Neural progenitor cell (in vitro differentiated cells): ENCODE measurements at regions not wholly inside any gene's neighbourhood (a gene's known extent, or its start where the extent isn't known, plus 50 kb on each side); places are given as distances from the start of the nearest gene placed in this dataset.

ENCODE experiments used
- DNase-seq: peaks from one replicate; pipeline ENCODE4 v3.0.0-alpha.2; 2016; ENCODE audit warnings: low spot score
- H2AFZ ChIP-seq: fragments of 200-600 bp; sonication (generic); replicated peaks from 2 replicates; pipeline ENCODE4 v1.6.1; 2016; ENCODE audit warnings: antibody characterized with exemption
- H3F3A ChIP-seq: fragments of 200-600 bp; sonication (generic); 2 replicates; pipeline ENCODE4 v1.6.1; 2016; ENCODE audit warnings: antibody characterized with exemption, low read depth
- H3K27ac ChIP-seq: fragments of 200-600 bp; sonication (generic); 2 replicates; pipeline ENCODE4 v1.5.1; 2016; ENCODE audit warnings: mild to moderate bottlenecking
- H3K27me3 ChIP-seq: fragments of 200-600 bp; sonication (generic); 2 replicates; pipeline ENCODE4 v1.6.1; 2016; ENCODE audit warnings: mild to moderate bottlenecking, moderate library complexity
- H3K36me3 ChIP-seq: fragments of 200-600 bp; sonication (generic); 2 replicates; pipeline ENCODE4 v1.5.1; 2016
- H3K4me1 ChIP-seq: fragments of 200-600 bp; sonication (generic); 2 replicates; pipeline ENCODE4 v1.6.1; 2016; ENCODE audit warnings: mixed run types
- H3K4me2 ChIP-seq: fragments of 200-600 bp; sonication (generic); 2 replicates; pipeline ENCODE4 v1.6.1; 2016
- H3K4me3 ChIP-seq: fragments of 200-600 bp; sonication (generic); 2 replicates; pipeline ENCODE4 v1.5.1; 2016
- H3K79me2 ChIP-seq: fragments of 200-600 bp; sonication (generic); 2 replicates; pipeline ENCODE4 v1.6.1; 2016; ENCODE audit warnings: low read depth
- H3K9ac ChIP-seq: fragments of 200-600 bp; sonication (generic); 2 replicates; pipeline ENCODE4 v1.6.1; 2016
- H3K9me3 ChIP-seq: fragments of 200-600 bp; sonication (generic); 2 replicates; pipeline ENCODE4 v1.5.1; 2016; ENCODE audit warnings: low read depth
- H4K20me1 ChIP-seq: fragments of 200-600 bp; sonication (generic); 2 replicates; pipeline ENCODE4 v1.6.1; 2016; ENCODE audit warnings: low read depth
- H3K27ac Mint-ChIP-seq: 3 replicates; pipeline ENCODE4 v1.8.0; 2021; ENCODE audit warnings: mixed read lengths
- H3K27me3 Mint-ChIP-seq: 2 replicates; pipeline ENCODE4 v1.8.0; 2022; ENCODE audit warnings: low read depth, mild to moderate bottlenecking, inconsistent platforms, moderate library complexity, mixed read lengths; ENCODE audit not compliant: insufficient read depth
- H3K36me3 Mint-ChIP-seq: 3 replicates; pipeline ENCODE4 v1.8.0; 2021; ENCODE audit warnings: mixed read lengths
- H3K4me1 Mint-ChIP-seq: 3 replicates; pipeline ENCODE4 v1.8.0; 2021; ENCODE audit warnings: mixed read lengths
- H3K4me3 Mint-ChIP-seq: 3 replicates; pipeline ENCODE4 v1.8.0; 2021; ENCODE audit warnings: mild to moderate bottlenecking, moderate library complexity, mixed read lengths
- H3K9me3 Mint-ChIP-seq: 3 replicates; pipeline ENCODE4 v1.8.0; 2020; ENCODE audit warnings: mixed read lengths
- EZH2 ChIP-seq: fragments of 200-600 bp; sonication (generic); IDR thresholded peaks from 2 replicates; pipeline ENCODE4 v1.6.1; 2017; ENCODE audit warnings: antibody characterized with exemption, mild to moderate bottlenecking, moderate library complexity
- EZH2phosphoT487 ChIP-seq: fragments of 200-600 bp; sonication (generic); IDR thresholded peaks from 2 replicates; pipeline ENCODE4 v1.6.1; 2017; ENCODE audit warnings: antibody characterized with exemption
- TF ChIP-seq, protein P1 (sequence below): fragments of 200-600 bp; sonication (generic); IDR thresholded peaks from 2 replicates; pipeline ENCODE4 v1.5.1; 2017; ENCODE audit warnings: antibody characterized with exemption, mild to moderate bottlenecking

DNA sequence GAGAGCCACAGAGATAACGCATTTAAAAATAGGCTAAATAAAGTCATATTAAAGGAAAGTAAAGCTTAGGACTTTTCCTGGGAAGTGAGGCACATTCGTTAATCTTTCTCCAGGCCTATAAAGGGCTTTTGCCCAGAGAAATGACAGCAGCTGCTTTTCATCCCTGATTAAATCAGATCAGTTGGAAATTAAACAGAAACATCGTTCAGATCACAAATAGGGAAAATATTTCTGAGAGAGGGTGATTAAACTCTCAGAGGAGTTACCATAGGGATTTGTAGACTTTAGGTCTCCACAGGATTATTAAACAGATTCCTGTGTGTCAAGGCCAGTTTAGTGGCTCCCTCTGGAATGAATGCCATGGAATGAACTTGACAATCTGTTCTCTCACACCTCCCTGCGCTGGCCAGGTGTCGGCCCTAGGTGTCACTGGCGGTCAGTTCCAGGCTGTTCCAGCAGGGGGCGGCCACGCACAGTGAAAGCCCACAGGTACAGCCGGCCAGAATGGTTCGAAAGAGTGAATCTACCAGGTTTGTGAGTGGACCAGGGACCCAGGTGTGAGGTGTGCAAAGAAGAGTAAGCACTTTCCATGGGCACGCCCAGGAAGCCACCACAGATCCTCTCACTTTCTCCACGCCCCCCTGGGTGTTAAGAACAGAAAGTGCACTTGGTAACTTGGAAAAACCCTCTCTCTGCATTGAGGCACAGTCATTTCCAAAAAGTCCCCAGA is 253.0 kb upstream of the RASGRP1 start:
- H3K27ac Mint-ChIP-seq = no peak overlapping the region
- H3K27ac ChIP-seq = no peak overlapping the region
- TF ChIP-seq, protein P1, sequence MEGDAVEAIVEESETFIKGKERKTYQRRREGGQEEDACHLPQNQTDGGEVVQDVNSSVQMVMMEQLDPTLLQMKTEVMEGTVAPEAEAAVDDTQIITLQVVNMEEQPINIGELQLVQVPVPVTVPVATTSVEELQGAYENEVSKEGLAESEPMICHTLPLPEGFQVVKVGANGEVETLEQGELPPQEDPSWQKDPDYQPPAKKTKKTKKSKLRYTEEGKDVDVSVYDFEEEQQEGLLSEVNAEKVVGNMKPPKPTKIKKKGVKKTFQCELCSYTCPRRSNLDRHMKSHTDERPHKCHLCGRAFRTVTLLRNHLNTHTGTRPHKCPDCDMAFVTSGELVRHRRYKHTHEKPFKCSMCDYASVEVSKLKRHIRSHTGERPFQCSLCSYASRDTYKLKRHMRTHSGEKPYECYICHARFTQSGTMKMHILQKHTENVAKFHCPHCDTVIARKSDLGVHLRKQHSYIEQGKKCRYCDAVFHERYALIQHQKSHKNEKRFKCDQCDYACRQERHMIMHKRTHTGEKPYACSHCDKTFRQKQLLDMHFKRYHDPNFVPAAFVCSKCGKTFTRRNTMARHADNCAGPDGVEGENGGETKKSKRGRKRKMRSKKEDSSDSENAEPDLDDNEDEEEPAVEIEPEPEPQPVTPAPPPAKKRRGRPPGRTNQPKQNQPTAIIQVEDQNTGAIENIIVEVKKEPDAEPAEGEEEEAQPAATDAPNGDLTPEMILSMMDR = peak; percentile 99
- no peak for TF ChIP-seq EZH2phosphoT487
- no peak for TF ChIP-seq EZH2
- no peaks in the 10 kb centered on the region for H4K20me1 ChIP-seq
- no peak overlapping the region for H3K9ac ChIP-seq
- peaks cover 14% of the 10 kb centered on the region for H3K4me1 ChIP-seq
- peaks cover 21% of the 10 kb centered on the region for H3K4me1 Mint-ChIP-seq
- H3K36me3 Mint-ChIP-seq = no peaks in the 10 kb centered on the region
- peak; percentile 84 for DNase-seq
- no peak overlapping the region for H3K4me3 Mint-ChIP-seq
- no peaks in the 10 kb centered on the region for H3K27me3 ChIP-seq
- H3F3A ChIP-seq = peaks cover 15% of the 10 kb centered on the region
- no peaks in the 10 kb centered on the region for H3K79me2 ChIP-seq
- H3K9me3 ChIP-seq = no peaks in the 10 kb centered on the region
- no peak overlapping the region for H2AFZ ChIP-seq
- no peak overlapping the region for H3K4me3 ChIP-seq
- H3K4me2 ChIP-seq = no peak overlapping the region
- H3K36me3 ChIP-seq = no peaks in the 10 kb centered on the region
- no peaks in the 10 kb centered on the region for H3K9me3 Mint-ChIP-seq
- H3K27me3 Mint-ChIP-seq = peaks cover 19% of the 10 kb centered on the region

DNA sequence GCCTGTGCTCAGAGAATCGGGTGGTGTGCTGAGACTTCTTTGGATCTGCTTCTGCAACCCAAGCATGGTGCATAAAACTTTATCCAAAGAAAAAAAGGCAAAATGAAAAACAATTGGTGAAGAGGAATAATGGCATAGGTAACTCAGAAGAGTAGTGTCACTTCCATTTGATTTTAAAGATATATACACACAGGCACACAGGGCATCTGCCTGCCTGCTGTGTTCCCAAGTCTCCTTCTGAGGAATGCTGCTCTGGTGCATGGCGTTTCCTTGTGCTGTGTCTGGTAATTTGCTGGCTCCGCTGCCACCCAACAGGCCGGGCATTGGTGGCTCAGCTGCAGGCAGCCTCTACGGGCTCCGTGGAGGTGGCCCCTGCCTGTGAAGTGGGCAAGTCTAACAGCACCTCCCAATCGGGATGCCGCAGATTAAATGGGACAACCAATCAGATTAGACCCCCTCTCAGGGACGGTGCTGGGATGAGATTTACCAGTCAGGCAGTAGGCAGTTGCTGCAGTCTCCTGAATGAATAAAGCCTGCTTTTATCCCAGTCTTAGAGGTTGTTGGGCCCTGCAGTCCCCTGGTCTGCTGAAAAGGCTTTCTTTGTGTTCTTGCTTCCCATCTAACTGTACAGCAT is 253.7 kb upstream of the RASGRP1 start:
- peak; percentile 65 for DNase-seq
- TF ChIP-seq EZH2phosphoT487 (no peak), EZH2 (no peak)
- TF ChIP-seq, protein P1 = no peak
- H3K9me3 ChIP-seq = no peaks in the 10 kb centered on the region
- H3F3A ChIP-seq = peaks cover 15% of the 10 kb centered on the region
- no peaks in the 10 kb centered on the region for H3K79me2 ChIP-seq
- Mint-ChIP-seq H3K4me3 (no peak overlapping the region), H3K27me3 (peaks cover 19% of the 10 kb centered on the region), H3K27ac (peak overlapping the region; percentile 15), H3K4me1 (peaks cover 21% of the 10 kb centered on the region), H3K36me3 (no peaks in the 10 kb centered on the region), H3K9me3 (no peaks in the 10 kb centered on the region)
- no peaks in the 10 kb centered on the region for H3K36me3 ChIP-seq
- H3K27me3 ChIP-seq = no peaks in the 10 kb centered on the region
- H4K20me1 ChIP-seq = no peaks in the 10 kb centered on the region
- H3K4me2 ChIP-seq = peak overlapping the region; percentile 43
- no peak overlapping the region for H3K27ac ChIP-seq
- no peak overlapping the region for H3K4me3 ChIP-seq
- H3K9ac ChIP-seq = no peak overlapping the region
- H2AFZ ChIP-seq = peak overlapping the region; percentile 89
- peaks cover 14% of the 10 kb centered on the region for H3K4me1 ChIP-seq

DNA sequence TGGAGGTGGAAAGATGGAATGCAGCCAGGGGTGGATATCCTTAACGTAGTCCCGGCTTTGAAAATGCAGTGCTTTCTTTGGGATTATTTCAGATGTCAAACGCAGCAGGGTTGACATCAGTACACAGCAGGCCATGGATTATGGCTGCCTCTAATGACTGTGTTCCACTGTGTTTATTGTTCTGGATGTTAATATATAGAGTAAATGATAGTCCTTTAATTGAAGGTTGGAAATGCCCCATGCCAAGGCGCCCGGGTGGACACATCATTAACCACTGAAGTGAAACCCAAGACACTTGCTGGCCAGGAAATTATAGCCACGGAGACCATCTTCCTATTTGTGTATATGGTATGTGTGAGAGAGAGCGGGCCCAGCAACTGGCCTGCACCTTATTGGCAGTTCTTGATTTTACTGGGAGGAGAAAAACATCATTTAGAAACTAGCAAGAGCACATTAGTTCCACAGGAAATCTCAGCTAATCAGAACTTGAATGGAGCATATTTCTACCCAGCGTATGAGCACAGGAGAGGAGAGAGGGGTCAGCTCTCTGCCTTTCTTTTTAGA is 254.9 kb upstream of the RASGRP1 start:
- peak overlapping the region; percentile 43 for H3K4me2 ChIP-seq
- H3K27ac Mint-ChIP-seq = no peak overlapping the region

More for the DNA sequence above, 254.9 kb upstream of the RASGRP1 start:
- Mint-ChIP-seq H3K4me1 (peaks cover 21% of the 10 kb centered on the region), H3K27me3 (peaks cover 17% of the 10 kb centered on the region), H3K4me3 (no peak overlapping the region), H3K9me3 (no peaks in the 10 kb centered on the region), H3K36me3 (no peaks in the 10 kb centered on the region)
- no peak overlapping the region for H3K27ac ChIP-seq
- no peaks in the 10 kb centered on the region for H3K79me2 ChIP-seq
- peaks cover 15% of the 10 kb centered on the region for H3F3A ChIP-seq
- H3K27me3 ChIP-seq = no peaks in the 10 kb centered on the region
- H3K9ac ChIP-seq = no peak overlapping the region
- DNase-seq = peak; percentile 27
- no peak overlapping the region for H3K4me3 ChIP-seq
- no peak overlapping the region for H2AFZ ChIP-seq
- H3K36me3 ChIP-seq = no peaks in the 10 kb centered on the region
- no peaks in the 10 kb centered on the region for H3K9me3 ChIP-seq
- peaks cover 14% of the 10 kb centered on the region for H3K4me1 ChIP-seq
- H4K20me1 ChIP-seq = no peaks in the 10 kb centered on the region
- TF ChIP-seq EZH2phosphoT487 (no peak), EZH2 (no peak)
- TF ChIP-seq, protein P1 = no peak
